Iris pigment epithelial cell (primary cell): ENCODE measurements at regions not wholly inside any gene's neighbourhood (a gene's known extent, or its start where the extent isn't known, plus 50 kb on each side); places are given as distances from the start of the nearest gene placed in this dataset.
A peak's percentile ranks its signal among the peaks of the same experiment; 100 is the strongest.
"Not testable (repeated sequence)": the region's sequence is repeated elsewhere in the genome, so short reads cannot be mapped to it uniquely, and the experiment has no call there.

Experiments used
- DNase-seq: peaks from one replicate; pipeline ENCODE4 v3.0.0-alpha.2; 2011; ENCODE audit warnings: low read depth

- no peak for DNase-seq
Observed at GRCh38 chr10:2246747-2247146, 509.4 kb upstream of the ADARB2 start.

- no peak for DNase-seq
Observed at GRCh38 chr10:2245580-2245979, 508.3 kb upstream of the ADARB2 start.

- DNase-seq, result no peak
Observed at GRCh38 chr10:2244471-2244870, 507.1 kb upstream of the ADARB2 start.

GRCh38 chr10:2236876-2237275, 499.6 kb upstream of the ADARB2 start:
- DNase-seq, result no peak

- no peak for DNase-seq
Observed at GRCh38 chr10:2232479-2232878, 495.2 kb upstream of the ADARB2 start.

GRCh38 chr10:2230478-2230877, 493.2 kb upstream of the ADARB2 start:
- DNase-seq, result no peak

GRCh38 chr10:2228320-2228901, 491.1 kb upstream of the ADARB2 start:
- DNase-seq, result no peak

GRCh38 chr10:2225609-2226008, 488.3 kb upstream of the ADARB2 start:
- no peak for DNase-seq

- DNase-seq, result no peak
Observed at GRCh38 chr10:2223548-2224320, 486.4 kb upstream of the ADARB2 start.

- DNase-seq, result no peak
Observed at GRCh38 chr10:2222631-2223030, 485.3 kb upstream of the ADARB2 start.

GRCh38 chr10:2214805-2215204, 477.5 kb upstream of the ADARB2 start:
- DNase-seq, result no peak

- DNase-seq, result peak; percentile 10
Observed at GRCh38 chr10:2214092-2214491, 476.8 kb upstream of the ADARB2 start.

- no peak for DNase-seq
Observed at GRCh38 chr10:2212244-2212834, 475.0 kb upstream of the ADARB2 start.

GRCh38 chr10:2210088-2210487, 472.8 kb upstream of the ADARB2 start:
- DNase-seq, result no peak

GRCh38 chr10:2208106-2208505, 470.8 kb upstream of the ADARB2 start:
- no peak for DNase-seq

GRCh38 chr10:2207246-2207922, 470.1 kb upstream of the ADARB2 start:
- no peak for DNase-seq

GRCh38 chr10:2205406-2205805, 468.1 kb upstream of the ADARB2 start:
- no peak for DNase-seq

- DNase-seq, result no peak
Observed at GRCh38 chr10:2202401-2202800, 465.1 kb upstream of the ADARB2 start.

GRCh38 chr10:2201534-2202099, 464.3 kb upstream of the ADARB2 start:
- no peak for DNase-seq

GRCh38 chr10:2197663-2198062, 460.3 kb upstream of the ADARB2 start:
- DNase-seq, result no peak

GRCh38 chr10:2196272-2196671, 458.9 kb upstream of the ADARB2 start:
- DNase-seq, result no peak

GRCh38 chr10:2189356-2189755, 452.0 kb upstream of the ADARB2 start:
- not testable (repeated sequence) for DNase-seq

- no peak for DNase-seq
Observed at GRCh38 chr10:2188371-2188770, 451.0 kb upstream of the ADARB2 start.
